GM12874 (cell line): ENCODE measurements at regions not wholly inside any gene's neighbourhood (a gene's known extent, or its start where the extent isn't known, plus 50 kb on each side); places are given as distances from the start of the nearest gene placed in this dataset.

Experiments used
- CTCF ChIP-seq: IDR thresholded peaks from 2 replicates; pipeline ENCODE4 v1.5.1; 2011; ENCODE audit warnings: low read depth, mild to moderate bottlenecking, control low read depth, low read length, moderate library complexity; ENCODE audit not compliant: insufficient read depth

- TF ChIP-seq CTCF = no peak
Measured at GRCh38 chr4:151581570-151581969, 172.6 kb downstream of the FHIP1A start.

GRCh38 chr4:151582098-151582497, 173.1 kb downstream of the FHIP1A start:
- no peak for TF ChIP-seq CTCF

GRCh38 chr4:151583157-151583914, 174.4 kb downstream of the FHIP1A start:
- TF ChIP-seq CTCF = no peak

- TF ChIP-seq CTCF = no peak
Measured at GRCh38 chr4:151584101-151584500, 175.1 kb downstream of the FHIP1A start.

GRCh38 chr4:151599863-151600262, 160.9 kb downstream of the GATB start:
- no peak for TF ChIP-seq CTCF

- no peak for TF ChIP-seq CTCF
Measured at GRCh38 chr4:151600432-151600831, 160.4 kb downstream of the GATB start.

GRCh38 chr4:151603377-151603776, 157.4 kb downstream of the GATB start:
- TF ChIP-seq CTCF = no peak
